ENCODE measurements at regions not wholly inside any gene's neighbourhood (a gene's known extent, or its start where the extent isn't known, plus 50 kb on each side); places are given as distances from the start of the nearest gene placed in this dataset.

DNA sequence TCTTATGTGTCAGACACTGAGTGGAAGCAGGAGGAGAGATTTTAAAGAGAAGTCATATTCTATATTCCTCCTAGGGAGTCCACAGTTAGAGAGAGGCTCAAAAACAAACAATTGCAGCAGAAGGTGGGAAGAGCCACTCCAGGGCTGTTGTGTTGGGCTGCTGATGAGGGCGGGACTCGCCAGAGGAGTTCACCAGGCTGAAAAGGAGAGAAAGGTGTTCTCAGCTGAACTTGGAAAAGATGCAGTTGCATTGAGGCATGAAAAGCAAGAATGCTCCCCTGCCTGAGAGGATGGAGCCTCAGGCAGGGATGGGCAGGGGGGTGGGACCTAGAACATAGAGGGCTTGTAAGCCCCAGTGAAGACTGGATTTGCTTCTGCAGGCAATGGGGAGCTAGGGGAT is 324.2 kb downstream of the CXCL12 start:
- DNase-seq (ENCODE audit: low read depth): no peak
- TF ChIP-seq, protein P1, sequence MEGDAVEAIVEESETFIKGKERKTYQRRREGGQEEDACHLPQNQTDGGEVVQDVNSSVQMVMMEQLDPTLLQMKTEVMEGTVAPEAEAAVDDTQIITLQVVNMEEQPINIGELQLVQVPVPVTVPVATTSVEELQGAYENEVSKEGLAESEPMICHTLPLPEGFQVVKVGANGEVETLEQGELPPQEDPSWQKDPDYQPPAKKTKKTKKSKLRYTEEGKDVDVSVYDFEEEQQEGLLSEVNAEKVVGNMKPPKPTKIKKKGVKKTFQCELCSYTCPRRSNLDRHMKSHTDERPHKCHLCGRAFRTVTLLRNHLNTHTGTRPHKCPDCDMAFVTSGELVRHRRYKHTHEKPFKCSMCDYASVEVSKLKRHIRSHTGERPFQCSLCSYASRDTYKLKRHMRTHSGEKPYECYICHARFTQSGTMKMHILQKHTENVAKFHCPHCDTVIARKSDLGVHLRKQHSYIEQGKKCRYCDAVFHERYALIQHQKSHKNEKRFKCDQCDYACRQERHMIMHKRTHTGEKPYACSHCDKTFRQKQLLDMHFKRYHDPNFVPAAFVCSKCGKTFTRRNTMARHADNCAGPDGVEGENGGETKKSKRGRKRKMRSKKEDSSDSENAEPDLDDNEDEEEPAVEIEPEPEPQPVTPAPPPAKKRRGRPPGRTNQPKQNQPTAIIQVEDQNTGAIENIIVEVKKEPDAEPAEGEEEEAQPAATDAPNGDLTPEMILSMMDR (IDR thresholded peaks at IDR 0.05; ENCODE audit: control insufficient read depth, insufficient read depth, low read depth, low read length, missing control alignments): no peak
- H3K4me3 ChIP-seq (ENCODE audit: control insufficient read depth, low read depth, low read length): no peak overlapping the region

- no peak for DNase-seq (ENCODE audit: low read depth)
- TF ChIP-seq, protein P1 (IDR thresholded peaks at IDR 0.05; ENCODE audit: control insufficient read depth, insufficient read depth, low read depth, low read length, missing control alignments): no peak
- no peak overlapping the region for H3K4me3 ChIP-seq (ENCODE audit: control insufficient read depth, low read depth, low read length)
Observed at GRCh38 chr10:44060221-44060620, 324.7 kb downstream of the CXCL12 start.

GRCh38 chr10:44058259-44058658 is 326.6 kb downstream of the CXCL12 start:
- no peak for DNase-seq (ENCODE audit: low read depth)
- TF ChIP-seq, protein P1 (IDR thresholded peaks at IDR 0.05; ENCODE audit: control insufficient read depth, insufficient read depth, low read depth, low read length, missing control alignments): no peak
- no peak overlapping the region for H3K4me3 ChIP-seq (ENCODE audit: control insufficient read depth, low read depth, low read length)

GRCh38 chr10:44056967-44057805 is 327.7 kb downstream of the CXCL12 start:
- TF ChIP-seq, protein P1 (IDR thresholded peaks at IDR 0.05; ENCODE audit: control insufficient read depth, insufficient read depth, low read depth, low read length, missing control alignments): no peak
- DNase-seq (ENCODE audit: low read depth): no peak
- H3K4me3 ChIP-seq (ENCODE audit: control insufficient read depth, low read depth, low read length): no peak overlapping the region

DNA sequence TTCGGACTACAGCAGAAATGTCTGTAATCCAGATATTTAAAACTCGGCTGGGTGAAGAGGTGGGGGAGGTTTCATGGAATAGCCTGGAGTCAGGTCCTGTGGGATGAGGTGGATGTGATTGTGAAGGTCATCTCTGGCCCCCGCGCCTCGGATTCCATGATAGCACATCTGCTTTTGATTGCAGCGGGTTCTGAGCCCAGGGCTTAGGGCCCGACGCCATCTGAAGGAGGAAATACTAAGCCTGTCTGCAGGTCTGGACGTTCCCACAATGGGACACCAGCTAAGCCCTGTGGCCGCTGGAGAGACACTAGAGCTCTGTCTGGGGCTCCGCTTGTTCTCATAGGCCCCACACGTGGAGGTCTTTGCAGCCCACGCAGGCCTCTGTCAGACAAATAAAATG is 328.7 kb downstream of the CXCL12 start:
- no peak overlapping the region for H3K4me3 ChIP-seq (ENCODE audit: control insufficient read depth, low read depth, low read length)
- no peak for DNase-seq (ENCODE audit: low read depth)
- TF ChIP-seq, protein P1 (IDR thresholded peaks at IDR 0.05; ENCODE audit: control insufficient read depth, insufficient read depth, low read depth, low read length, missing control alignments): no peak

DNA sequence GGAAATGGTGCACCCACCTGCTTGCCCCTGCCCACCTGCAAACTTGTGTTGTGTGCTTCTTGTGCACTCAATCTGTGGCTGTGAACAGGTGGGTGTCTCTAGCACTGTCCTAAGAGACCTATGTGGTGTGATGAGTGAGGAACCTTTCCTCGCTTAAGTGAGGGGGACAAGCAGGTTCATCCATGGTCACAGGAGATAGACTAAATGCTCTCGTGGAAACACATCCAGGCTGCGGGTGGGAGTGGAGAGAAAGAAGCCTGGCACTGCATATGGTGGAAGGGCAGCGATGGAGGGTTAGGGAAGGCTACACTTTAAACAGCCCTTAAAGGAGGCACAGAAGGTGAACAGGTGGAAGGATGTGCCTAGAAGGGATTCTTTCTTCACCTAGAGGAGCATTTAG is 330.9 kb downstream of the CXCL12 start:
- no peak for DNase-seq (ENCODE audit: low read depth)
- TF ChIP-seq, protein P1 (IDR thresholded peaks at IDR 0.05; ENCODE audit: control insufficient read depth, insufficient read depth, low read depth, low read length, missing control alignments): no peak
- H3K4me3 ChIP-seq (ENCODE audit: control insufficient read depth, low read depth, low read length): no peak overlapping the region
